Gastroesophageal sphincter (tissue), 3 donors: ENCODE measurements at regions not wholly inside any gene's neighbourhood (a gene's known extent, or its start where the extent isn't known, plus 50 kb on each side); places are given as distances from the start of the nearest gene placed in this dataset.

Source experiments
- POLR2A ChIP-seq, 2 donors: fragments of 450-650 bp; IDR thresholded peaks; one replicate each; pipeline ENCODE4 v1.6.1; 2017; ENCODE audit warnings: antibody characterized with exemption in 2 of 2, mild to moderate bottlenecking in 2 of 2, moderate library complexity in 1 of 2
- POLR2AphosphoS5 ChIP-seq: sonication (generic); formaldehyde crosslinking; IDR thresholded peaks from one replicate; pipeline ENCODE4 v1.6.1; 2017; ENCODE audit warnings: antibody characterized with exemption
- TF ChIP-seq, protein P1 (sequence below), 4 experiments: fragments of 200-600 bp in 2 of 4; fragments of 450-650 bp in 2 of 4; sonication (generic) in 1 of 4; IDR thresholded peaks; one replicate each; pipeline ENCODE4 v1.5.1; 2017 to 2019; ENCODE audit warnings: antibody characterized with exemption in 4 of 4, mild to moderate bottlenecking in 2 of 4, moderate library complexity in 2 of 4

DNA sequence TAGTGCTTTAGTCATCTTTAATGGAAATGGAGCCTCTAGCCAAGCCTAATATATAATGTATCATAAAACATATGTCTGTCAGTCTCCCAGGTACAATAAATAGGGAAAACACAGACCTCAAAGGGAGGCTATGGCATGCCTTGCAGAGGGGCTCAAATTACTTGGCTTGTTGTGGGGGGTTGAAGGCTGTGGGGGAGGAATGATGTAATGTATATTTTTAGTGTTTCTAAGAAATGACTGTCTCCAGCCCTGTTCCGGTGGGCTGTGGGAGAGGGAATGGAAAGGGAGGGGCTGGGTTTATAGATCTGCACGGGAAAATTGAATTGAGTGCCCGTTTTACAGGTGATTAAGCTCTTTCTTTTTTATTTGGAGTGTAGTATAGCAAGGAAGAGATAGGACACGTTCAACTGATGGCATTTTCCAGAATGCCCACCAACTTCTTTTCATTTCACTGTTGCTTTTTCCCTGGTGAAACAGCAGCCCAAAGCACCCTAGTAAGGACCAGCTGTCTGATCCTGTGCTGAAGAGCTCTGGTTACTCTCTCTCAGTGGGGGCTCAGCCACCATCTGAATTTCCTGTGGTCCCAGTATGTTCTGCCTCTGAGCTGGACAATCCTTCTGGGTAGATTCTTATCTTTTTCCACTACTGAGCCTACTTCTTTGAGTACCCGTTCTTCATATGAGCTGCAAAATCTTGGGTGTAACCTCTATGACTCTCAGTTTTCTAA is 220.7 kb upstream of the CASK start:
- TF ChIP-seq POLR2AphosphoS5 (no peak), POLR2A (IDR thresholded peaks at IDR 0.05) (no peak)
- TF ChIP-seq, protein P1, sequence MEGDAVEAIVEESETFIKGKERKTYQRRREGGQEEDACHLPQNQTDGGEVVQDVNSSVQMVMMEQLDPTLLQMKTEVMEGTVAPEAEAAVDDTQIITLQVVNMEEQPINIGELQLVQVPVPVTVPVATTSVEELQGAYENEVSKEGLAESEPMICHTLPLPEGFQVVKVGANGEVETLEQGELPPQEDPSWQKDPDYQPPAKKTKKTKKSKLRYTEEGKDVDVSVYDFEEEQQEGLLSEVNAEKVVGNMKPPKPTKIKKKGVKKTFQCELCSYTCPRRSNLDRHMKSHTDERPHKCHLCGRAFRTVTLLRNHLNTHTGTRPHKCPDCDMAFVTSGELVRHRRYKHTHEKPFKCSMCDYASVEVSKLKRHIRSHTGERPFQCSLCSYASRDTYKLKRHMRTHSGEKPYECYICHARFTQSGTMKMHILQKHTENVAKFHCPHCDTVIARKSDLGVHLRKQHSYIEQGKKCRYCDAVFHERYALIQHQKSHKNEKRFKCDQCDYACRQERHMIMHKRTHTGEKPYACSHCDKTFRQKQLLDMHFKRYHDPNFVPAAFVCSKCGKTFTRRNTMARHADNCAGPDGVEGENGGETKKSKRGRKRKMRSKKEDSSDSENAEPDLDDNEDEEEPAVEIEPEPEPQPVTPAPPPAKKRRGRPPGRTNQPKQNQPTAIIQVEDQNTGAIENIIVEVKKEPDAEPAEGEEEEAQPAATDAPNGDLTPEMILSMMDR (IDR thresholded peaks at IDR 0.05), result no peak
